ENCODE measurements at regions not wholly inside any gene's neighbourhood (a gene's known extent, or its start where the extent isn't known, plus 50 kb on each side); places are given as distances from the start of the nearest gene placed in this dataset.
"Not testable (repeated sequence)": the region's sequence is repeated elsewhere in the genome, so short reads cannot be mapped to it uniquely, and the experiment has no call there.

GRCh38 chr5:37983463-37983862 lies 143.6 kb upstream of the GDNF start:
- H3K36me3 ChIP-seq, result no peaks in the 10 kb centered on the region
- H3K4me1 ChIP-seq (replicated peaks), result peaks cover 3% of the 10 kb centered on the region
- peaks cover 4% of the 10 kb centered on the region; the same call in 1 of the 2 replicates for H3K9me3 ChIP-seq (replicated peaks)
- H3K4me3 ChIP-seq, result no peak overlapping the region
- H3K27me3 ChIP-seq (replicated peaks), result no peaks in the 10 kb centered on the region
- no peak overlapping the region for H3K27ac ChIP-seq
- no peak for DNase-seq (ENCODE audit: low read depth in 1 of 2, low spot score in 2 of 2)

GRCh38 chr5:37979559-37979958 lies 139.7 kb upstream of the GDNF start:
- Histone ChIP-seq H3K4me3 (no peak overlapping the region), H3K4me1 (replicated peaks) (peaks cover 11% of the 10 kb centered on the region), H3K27ac (no peak overlapping the region), H3K9me3 (replicated peaks) (peaks cover 4% of the 10 kb centered on the region; the same call in 1 of the 2 replicates), H3K36me3 (no peaks in the 10 kb centered on the region), H3K27me3 (replicated peaks) (no peaks in the 10 kb centered on the region)
- DNase-seq (ENCODE audit: low read depth in 1 of 2, low spot score in 2 of 2), result no peak

- no peaks in the 10 kb centered on the region for H3K36me3 ChIP-seq
- no peaks in the 10 kb centered on the region for H3K27me3 ChIP-seq (replicated peaks)
- H3K4me1 ChIP-seq (replicated peaks), result peaks cover 32% of the 10 kb centered on the region
- no peak overlapping the region for H3K4me3 ChIP-seq
- no peak for DNase-seq (ENCODE audit: low read depth in 1 of 2, low spot score in 2 of 2)
- no peak overlapping the region for H3K27ac ChIP-seq
- H3K9me3 ChIP-seq (replicated peaks), result peaks cover under 1% of the 10 kb centered on the region; the same call in 1 of the 2 replicates
Observed at GRCh38 chr5:37975531-37975930, 135.7 kb upstream of the GDNF start.

- Histone ChIP-seq H3K36me3 (no peaks in the 10 kb centered on the region), H3K27me3 (replicated peaks) (no peaks in the 10 kb centered on the region), H3K4me1 (replicated peaks) (peaks cover 35% of the 10 kb centered on the region), H3K27ac (peak overlapping the region; percentile 2; the same call in 1 of the 2 replicates), H3K4me3 (no peak overlapping the region), H3K9me3 (replicated peaks) (no peaks in the 10 kb centered on the region)
- DNase-seq (ENCODE audit: low read depth in 1 of 2, low spot score in 2 of 2), result peak; percentile 44 to 72
Observed at GRCh38 chr5:37971483-37972024, 131.7 kb upstream of the GDNF start.

GRCh38 chr5:37966871-37967270 lies 127.0 kb upstream of the GDNF start:
- Histone ChIP-seq H3K36me3 (no peaks in the 10 kb centered on the region), H3K4me1 (replicated peaks) (peaks cover 23% of the 10 kb centered on the region), H3K9me3 (replicated peaks) (no peaks in the 10 kb centered on the region), H3K27ac (no peak overlapping the region), H3K27me3 (replicated peaks) (no peaks in the 10 kb centered on the region), H3K4me3 (no peak overlapping the region)
- no peak for DNase-seq (ENCODE audit: low read depth in 1 of 2, low spot score in 2 of 2)

GRCh38 chr5:37966291-37966690 lies 126.5 kb upstream of the GDNF start:
- no peaks in the 10 kb centered on the region for H3K9me3 ChIP-seq (replicated peaks)
- H3K4me3 ChIP-seq, result no peak overlapping the region
- H3K27ac ChIP-seq, result no peak overlapping the region
- H3K27me3 ChIP-seq (replicated peaks), result no peaks in the 10 kb centered on the region
- H3K4me1 ChIP-seq (replicated peaks), result peaks cover 17% of the 10 kb centered on the region
- no peak for DNase-seq (ENCODE audit: low read depth in 1 of 2, low spot score in 2 of 2)
- no peaks in the 10 kb centered on the region for H3K36me3 ChIP-seq

- no peak for DNase-seq (ENCODE audit: low read depth in 1 of 2, low spot score in 2 of 2)
- no peak overlapping the region for H3K27ac ChIP-seq
- H3K4me1 ChIP-seq (replicated peaks), result peaks cover 9% of the 10 kb centered on the region
- no peaks in the 10 kb centered on the region for H3K27me3 ChIP-seq (replicated peaks)
- no peaks in the 10 kb centered on the region for H3K36me3 ChIP-seq
- peaks cover 11% of the 10 kb centered on the region for H3K9me3 ChIP-seq (replicated peaks)
- H3K4me3 ChIP-seq, result no peak overlapping the region
Observed at GRCh38 chr5:37962389-37962788, 122.5 kb upstream of the GDNF start.

- Histone ChIP-seq H3K9me3 (replicated peaks) (peaks cover 21% of the 10 kb centered on the region), H3K27ac (no peak overlapping the region), H3K27me3 (replicated peaks) (no peaks in the 10 kb centered on the region), H3K36me3 (no peaks in the 10 kb centered on the region), H3K4me1 (replicated peaks) (no peaks in the 10 kb centered on the region), H3K4me3 (no peak overlapping the region)
- DNase-seq (ENCODE audit: low read depth in 1 of 2, low spot score in 2 of 2), result no peak
Observed at GRCh38 chr5:37957218-37957617, 117.4 kb upstream of the GDNF start.

GRCh38 chr5:37955748-37956147 lies 115.9 kb upstream of the GDNF start:
- no peak for DNase-seq (ENCODE audit: low read depth in 1 of 2, low spot score in 2 of 2)
- H3K36me3 ChIP-seq, result no peaks in the 10 kb centered on the region
- no peaks in the 10 kb centered on the region for H3K27me3 ChIP-seq (replicated peaks)
- peaks cover 21% of the 10 kb centered on the region for H3K9me3 ChIP-seq (replicated peaks)
- no peak overlapping the region for H3K4me3 ChIP-seq
- H3K27ac ChIP-seq, result no peak overlapping the region
- no peaks in the 10 kb centered on the region for H3K4me1 ChIP-seq (replicated peaks)

GRCh38 chr5:37954561-37954960 lies 114.7 kb upstream of the GDNF start:
- H3K36me3 ChIP-seq, result no peaks in the 10 kb centered on the region
- no peak for DNase-seq (ENCODE audit: low read depth in 1 of 2, low spot score in 2 of 2)
- peaks cover 21% of the 10 kb centered on the region for H3K9me3 ChIP-seq (replicated peaks)
- no peaks in the 10 kb centered on the region for H3K4me1 ChIP-seq (replicated peaks)
- no peaks in the 10 kb centered on the region for H3K27me3 ChIP-seq (replicated peaks)
- H3K27ac ChIP-seq, result no peak overlapping the region
- no peak overlapping the region for H3K4me3 ChIP-seq

GRCh38 chr5:37951946-37952721 lies 112.3 kb upstream of the GDNF start:
- Histone ChIP-seq H3K9me3 (replicated peaks) (peaks cover 9% of the 10 kb centered on the region; the same call in 1 of the 2 replicates), H3K4me1 (replicated peaks) (no peaks in the 10 kb centered on the region), H3K4me3 (no peak overlapping the region), H3K27ac (no peak overlapping the region), H3K36me3 (no peaks in the 10 kb centered on the region), H3K27me3 (replicated peaks) (no peaks in the 10 kb centered on the region)
- no peak for DNase-seq (ENCODE audit: low read depth in 1 of 2, low spot score in 2 of 2)

GRCh38 chr5:37950436-37950835 lies 110.6 kb upstream of the GDNF start:
- Histone ChIP-seq H3K4me3 (no peak overlapping the region), H3K36me3 (no peaks in the 10 kb centered on the region), H3K4me1 (replicated peaks) (no peaks in the 10 kb centered on the region), H3K9me3 (replicated peaks) (peaks cover 6% of the 10 kb centered on the region; the same call in 1 of the 2 replicates), H3K27ac (no peak overlapping the region), H3K27me3 (replicated peaks) (no peaks in the 10 kb centered on the region)
- no peak for DNase-seq (ENCODE audit: low read depth in 1 of 2, low spot score in 2 of 2)

GRCh38 chr5:37945446-37945845 lies 105.6 kb upstream of the GDNF start:
- DNase-seq (ENCODE audit: low read depth in 1 of 2, low spot score in 2 of 2), result no peak
- Histone ChIP-seq H3K4me1 (replicated peaks) (no peaks in the 10 kb centered on the region), H3K27ac (no peak overlapping the region), H3K9me3 (replicated peaks) (no peaks in the 10 kb centered on the region), H3K27me3 (replicated peaks) (no peaks in the 10 kb centered on the region), H3K36me3 (no peaks in the 10 kb centered on the region), H3K4me3 (no peak overlapping the region)

GRCh38 chr5:37943136-37943535 lies 103.3 kb upstream of the GDNF start:
- H3K27me3 ChIP-seq (replicated peaks); H3K4me3 ChIP-seq; H3K27ac ChIP-seq; DNase-seq (ENCODE audit: low read depth in 1 of 2, low spot score in 2 of 2); H3K4me1 ChIP-seq (replicated peaks); H3K36me3 ChIP-seq; H3K9me3 ChIP-seq (replicated peaks): not testable (repeated sequence)
